ENCODE measurements at regions not wholly inside any gene's neighbourhood (a gene's known extent, or its start where the extent isn't known, plus 50 kb on each side); places are given as distances from the start of the nearest gene placed in this dataset.

GRCh38 chr1:29827801-29828525 is 591.6 kb downstream of the PTPRU start:
- 61% methylated on average over 6 of the region's 7 CpGs for WGBS (ENCODE audit: missing lambda C conversion rate)
- ATAC-seq (no peak), DNase-seq (ENCODE audit: low read depth in 1 of 2, low spot score in 1 of 2) (no peak), FAIRE-seq (no peak)
- no peak overlapping the region for H3K4me2 ChIP-seq
- TF ChIP-seq, protein P1, sequence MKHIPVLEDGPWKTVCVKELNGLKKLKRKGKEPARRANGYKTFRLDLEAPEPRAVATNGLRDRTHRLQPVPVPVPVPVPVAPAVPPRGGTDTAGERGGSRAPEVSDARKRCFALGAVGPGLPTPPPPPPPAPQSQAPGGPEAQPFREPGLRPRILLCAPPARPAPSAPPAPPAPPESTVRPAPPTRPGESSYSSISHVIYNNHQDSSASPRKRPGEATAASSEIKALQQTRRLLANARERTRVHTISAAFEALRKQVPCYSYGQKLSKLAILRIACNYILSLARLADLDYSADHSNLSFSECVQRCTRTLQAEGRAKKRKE (CRISPR knock-in tag; IDR thresholded peaks at IDR 0.05; ENCODE audit: low read depth) = no peak
- no peak for TF ChIP-seq HOXB13 (CRISPR knock-in tag; IDR thresholded peaks at IDR 0.05; ENCODE audit: low read depth)
- TF ChIP-seq CTCF (IDR thresholded peaks at IDR 0.05) = no peak
- TF ChIP-seq MAFK (IDR thresholded peaks at IDR 0.05; ENCODE audit: partially characterized antibody) = no peak
- no peak for TF ChIP-seq JUN (IDR thresholded peaks at IDR 0.05)
- no peak for TF ChIP-seq NR3C1 (IDR thresholded peaks at IDR 0.05)
- TF ChIP-seq RCOR1 (IDR thresholded peaks at IDR 0.05; ENCODE audit: low read depth, low read length) = no peak
- TF ChIP-seq CHD4 (IDR thresholded peaks at IDR 0.05; ENCODE audit: borderline replicate concordance) = no peak
- no peak for TF ChIP-seq RFX5 (IDR thresholded peaks at IDR 0.05)
- no peak for TF ChIP-seq HMGXB4 (CRISPR knock-in tag; IDR thresholded peaks at IDR 0.05; ENCODE audit: borderline replicate concordance)
- no peak for TF ChIP-seq REST (IDR thresholded peaks at IDR 0.05)
- TF ChIP-seq NPAS2 (CRISPR knock-in tag; IDR thresholded peaks at IDR 0.05; ENCODE audit: borderline replicate concordance) = no peak
- no peak for TF ChIP-seq HDAC2 (IDR thresholded peaks at IDR 0.05)
- no peak overlapping the region for H3K27ac ChIP-seq
- H3K4me3 ChIP-seq = no peak overlapping the region
- ChIA-PET POLR2A (no interaction called here), CTCF (interaction anchor here (0.7 to 1.1 kb wide), 2 partner anchors 11 to 586 kb away, joined by 3 read pairs; no protein-coding TSS in a partner anchor)
- no peaks in the 10 kb centered on the region for H3K9me3 ChIP-seq
- H3K4me1 ChIP-seq = no peaks in the 10 kb centered on the region

DNA sequence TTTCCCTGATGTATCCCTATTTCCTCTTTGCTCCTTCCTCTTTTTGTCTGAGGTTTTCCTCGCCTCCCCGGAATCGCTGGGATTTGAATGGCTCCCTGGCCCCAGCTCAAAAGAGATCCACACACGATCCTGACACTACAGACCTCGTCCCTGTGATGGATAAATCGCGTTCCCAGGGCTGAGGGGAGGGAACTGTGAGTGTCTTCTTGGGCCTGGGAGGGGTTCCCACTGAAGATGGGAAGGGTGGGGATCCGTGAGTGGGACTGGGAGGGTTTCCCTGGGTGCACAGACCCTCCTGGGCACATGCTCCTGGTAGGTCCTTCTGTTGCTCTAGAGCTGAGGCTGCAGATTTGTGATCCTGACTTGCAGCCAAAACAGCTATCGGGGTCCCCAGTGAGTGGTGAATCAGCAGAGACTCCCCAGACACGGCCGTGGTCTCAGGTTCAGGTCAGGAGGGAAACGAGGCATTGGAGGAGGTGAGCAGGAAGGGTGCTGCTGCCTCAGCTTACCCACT is 591.0 kb downstream of the PTPRU start:
- Histone ChIP-seq H3K27ac (no peak overlapping the region), H3K9me3 (no peaks in the 10 kb centered on the region), H3K4me1 (no peaks in the 10 kb centered on the region), H3K4me3 (no peak overlapping the region), H3K4me2 (no peak overlapping the region)
- no peak for DNase-seq (ENCODE audit: low read depth in 1 of 2, low spot score in 1 of 2)
- no peak for ATAC-seq
- POLR2A ChIA-PET = no interaction called here
- CTCF ChIA-PET = interaction anchor here (0.7 to 1.1 kb wide), 2 partner anchors 12 to 586 kb away, joined by 3 read pairs; no protein-coding TSS in a partner anchor
- WGBS (ENCODE audit: missing lambda C conversion rate) = 30% methylated on average over 7 of the region's 12 CpGs
- FAIRE-seq = no peak
- TF ChIP-seq BHLHE40 (IDR thresholded peaks at IDR 0.05; ENCODE audit: low read depth, low read length) (no peak), CEBPB (IDR thresholded peaks at IDR 0.05) (no peak), MAX (IDR thresholded peaks at IDR 0.05) (no peak), CTCF (IDR thresholded peaks at IDR 0.05) (no peak), CBX2 (IDR thresholded peaks at IDR 0.05; ENCODE audit: borderline replicate concordance, low read depth) (no peak), HMGXB4 (CRISPR knock-in tag; IDR thresholded peaks at IDR 0.05; ENCODE audit: borderline replicate concordance) (no peak), PBX3 (IDR thresholded peaks at IDR 0.05) (no peak), MYC (IDR thresholded peaks at IDR 0.05; ENCODE audit: borderline replicate concordance, low read length) (no peak), HDAC2 (IDR thresholded peaks at IDR 0.05) (no peak), NR3C1 (IDR thresholded peaks at IDR 0.05) (no peak), CHD2 (IDR thresholded peaks at IDR 0.05; ENCODE audit: low read length, partially characterized antibody) (no peak), EHF (CRISPR knock-in tag; IDR thresholded peaks at IDR 0.05) (no peak)
